ENCODE measurements at regions not wholly inside any gene's neighbourhood (a gene's known extent, or its start where the extent isn't known, plus 50 kb on each side); places are given as distances from the start of the nearest gene placed in this dataset.

DNA sequence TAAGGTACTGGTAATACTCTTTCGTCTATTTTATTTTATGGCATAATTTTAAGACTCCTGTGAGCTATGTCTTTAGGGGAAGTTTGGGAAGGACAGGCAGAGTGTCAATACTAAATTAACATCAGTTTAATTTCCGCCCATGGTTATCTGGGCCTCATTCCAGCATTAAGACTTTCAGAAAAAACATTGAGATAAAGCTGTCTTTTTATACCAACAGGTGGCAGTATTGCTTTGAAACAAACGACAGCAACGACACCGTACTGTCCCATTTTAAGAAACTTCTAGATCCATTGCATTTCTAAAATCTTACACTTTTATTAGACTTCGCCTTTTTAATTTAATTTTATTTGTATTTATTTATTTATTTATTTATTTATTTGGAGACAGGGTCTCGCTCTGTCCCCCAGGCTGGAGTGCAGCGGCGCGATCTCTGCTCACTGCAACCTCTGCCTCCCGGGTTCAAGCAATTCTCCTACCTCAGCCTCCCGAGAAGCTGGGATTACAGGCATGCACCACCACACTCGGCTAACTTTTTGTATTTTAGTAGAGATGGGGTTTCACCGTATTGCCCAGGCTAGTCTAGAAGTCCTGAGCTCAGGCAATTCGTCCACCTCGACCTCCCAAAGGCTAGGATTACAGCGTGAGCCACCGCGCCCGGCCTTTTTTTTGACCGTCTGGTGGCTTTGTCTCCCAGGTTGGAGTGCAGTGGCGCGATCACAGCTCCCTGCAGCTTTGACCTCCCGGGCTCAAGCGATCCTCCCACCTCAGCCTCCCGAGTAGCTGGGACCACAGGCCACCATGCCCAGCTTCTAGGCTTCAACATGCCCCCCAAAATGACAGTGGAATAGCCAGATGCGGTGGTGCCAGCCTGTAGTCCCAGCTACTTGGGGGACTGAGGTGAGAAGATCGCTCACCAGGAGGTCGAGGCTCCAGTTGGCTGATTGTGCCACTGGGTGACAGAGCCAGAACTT is 78.7 kb upstream of the C1GALT1 start:
- no peaks in the 10 kb centered on the region for H3K36me3 Mint-ChIP-seq (ENCODE audit: insufficient read depth)
- no peak overlapping the region for H3K4me3 Mint-ChIP-seq
- ATAC-seq (replicated peaks; ENCODE audit: extremely low read depth, poor library complexity, severe bottlenecking) (peak; percentile 64), DNase-seq (ENCODE audit: low spot score in 2 of 2) (no peak)
- no peaks in the 10 kb centered on the region for H3K9me3 Mint-ChIP-seq
- H3K4me1 Mint-ChIP-seq: peaks cover 5% of the 10 kb centered on the region
- no peak overlapping the region for H3K27ac Mint-ChIP-seq (ENCODE audit: low read depth)
- H3K27me3 Mint-ChIP-seq: no peaks in the 10 kb centered on the region

DNA sequence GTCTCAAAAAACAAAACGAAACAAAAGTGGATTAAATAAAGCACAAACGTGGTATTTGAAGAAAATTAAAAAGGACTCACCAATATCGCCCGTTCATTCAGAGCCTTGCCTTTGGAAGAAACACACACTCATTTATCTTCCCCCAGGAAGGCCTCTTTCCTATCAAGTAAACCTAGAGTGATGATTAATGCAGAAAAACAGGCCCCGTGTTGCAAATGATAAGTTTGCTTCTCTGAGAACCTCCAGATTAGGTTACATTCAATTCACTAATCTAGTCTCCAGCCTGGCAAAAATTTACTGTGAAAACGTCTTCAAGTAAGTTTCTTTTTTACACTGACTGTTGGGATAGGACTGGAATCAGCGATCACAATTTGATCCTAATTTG is 78.0 kb upstream of the C1GALT1 start:
- no peak overlapping the region for H3K27ac Mint-ChIP-seq (ENCODE audit: low read depth)
- H3K9me3 Mint-ChIP-seq: no peaks in the 10 kb centered on the region
- no peak for ATAC-seq (replicated peaks; ENCODE audit: extremely low read depth, poor library complexity, severe bottlenecking)
- H3K4me1 Mint-ChIP-seq: peaks cover 5% of the 10 kb centered on the region
- H3K27me3 Mint-ChIP-seq: no peaks in the 10 kb centered on the region
- no peak overlapping the region for H3K4me3 Mint-ChIP-seq
- no peak for DNase-seq (ENCODE audit: low spot score in 2 of 2)
- no peaks in the 10 kb centered on the region for H3K36me3 Mint-ChIP-seq (ENCODE audit: insufficient read depth)

- Mint-ChIP-seq H3K27ac (ENCODE audit: low read depth) (no peak overlapping the region), H3K4me3 (no peak overlapping the region), H3K4me1 (peaks cover 5% of the 10 kb centered on the region), H3K36me3 (ENCODE audit: insufficient read depth) (no peaks in the 10 kb centered on the region), H3K27me3 (no peaks in the 10 kb centered on the region), H3K9me3 (no peaks in the 10 kb centered on the region)
- ATAC-seq (replicated peaks; ENCODE audit: extremely low read depth, poor library complexity, severe bottlenecking) (no peak), DNase-seq (ENCODE audit: low spot score in 2 of 2) (no peak)
Measured at GRCh38 chr7:7104971-7105370, 77.4 kb upstream of the C1GALT1 start.

- peaks cover 5% of the 10 kb centered on the region for H3K4me1 Mint-ChIP-seq
- H3K36me3 Mint-ChIP-seq (ENCODE audit: insufficient read depth): no peaks in the 10 kb centered on the region
- no peak overlapping the region for H3K4me3 Mint-ChIP-seq
- no peak for ATAC-seq (replicated peaks; ENCODE audit: extremely low read depth, poor library complexity, severe bottlenecking)
- no peak for DNase-seq (ENCODE audit: low spot score in 2 of 2)
- H3K9me3 Mint-ChIP-seq: no peaks in the 10 kb centered on the region
- no peaks in the 10 kb centered on the region for H3K27me3 Mint-ChIP-seq
- no peak overlapping the region for H3K27ac Mint-ChIP-seq (ENCODE audit: low read depth)
Measured at GRCh38 chr7:7105800-7106582, 76.4 kb upstream of the C1GALT1 start.

- no peak for ATAC-seq (replicated peaks; ENCODE audit: extremely low read depth, poor library complexity, severe bottlenecking)
- no peaks in the 10 kb centered on the region for H3K27me3 Mint-ChIP-seq
- no peaks in the 10 kb centered on the region for H3K9me3 Mint-ChIP-seq
- H3K4me3 Mint-ChIP-seq: no peak overlapping the region
- no peak for DNase-seq (ENCODE audit: low spot score in 2 of 2)
- no peaks in the 10 kb centered on the region for H3K4me1 Mint-ChIP-seq
- H3K36me3 Mint-ChIP-seq (ENCODE audit: insufficient read depth): no peaks in the 10 kb centered on the region
- no peak overlapping the region for H3K27ac Mint-ChIP-seq (ENCODE audit: low read depth)
Measured at GRCh38 chr7:7108931-7109330, 73.4 kb upstream of the C1GALT1 start.

GRCh38 chr7:7109934-7110333 is 72.4 kb upstream of the C1GALT1 start:
- no peak overlapping the region for H3K4me3 Mint-ChIP-seq
- no peaks in the 10 kb centered on the region for H3K4me1 Mint-ChIP-seq
- DNase-seq (ENCODE audit: low spot score in 2 of 2): no peak
- no peaks in the 10 kb centered on the region for H3K27me3 Mint-ChIP-seq
- no peaks in the 10 kb centered on the region for H3K9me3 Mint-ChIP-seq
- no peak overlapping the region for H3K27ac Mint-ChIP-seq (ENCODE audit: low read depth)
- no peak for ATAC-seq (replicated peaks; ENCODE audit: extremely low read depth, poor library complexity, severe bottlenecking)
- no peaks in the 10 kb centered on the region for H3K36me3 Mint-ChIP-seq (ENCODE audit: insufficient read depth)

DNA sequence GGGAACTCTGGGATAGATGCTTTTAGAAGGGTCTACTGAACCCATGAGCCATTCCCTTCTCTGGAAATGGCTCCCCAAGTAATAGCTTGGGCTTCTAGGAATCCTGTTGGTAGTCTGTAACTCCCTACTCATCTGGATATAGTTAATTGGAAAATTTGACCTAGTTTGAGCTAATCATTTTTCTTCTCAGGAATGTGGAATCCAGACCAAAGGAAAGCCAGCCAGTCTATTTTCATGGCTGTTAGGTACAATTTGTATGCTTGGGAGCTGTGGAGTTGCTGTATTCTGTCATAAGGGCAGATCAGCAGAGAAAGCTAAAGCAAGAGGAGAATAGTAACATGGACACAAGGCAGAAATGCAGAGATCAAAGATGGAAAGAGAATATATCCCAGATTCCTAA is 71.6 kb upstream of the C1GALT1 start:
- no peaks in the 10 kb centered on the region for H3K4me1 Mint-ChIP-seq
- no peaks in the 10 kb centered on the region for H3K36me3 Mint-ChIP-seq (ENCODE audit: insufficient read depth)
- H3K27ac Mint-ChIP-seq (ENCODE audit: low read depth): no peak overlapping the region
- no peaks in the 10 kb centered on the region for H3K9me3 Mint-ChIP-seq
- no peak for DNase-seq (ENCODE audit: low spot score in 2 of 2)
- no peaks in the 10 kb centered on the region for H3K27me3 Mint-ChIP-seq
- ATAC-seq (replicated peaks; ENCODE audit: extremely low read depth, poor library complexity, severe bottlenecking): no peak
- H3K4me3 Mint-ChIP-seq: no peak overlapping the region

GRCh38 chr7:7112868-7113267 is 69.5 kb upstream of the C1GALT1 start:
- no peaks in the 10 kb centered on the region for H3K36me3 Mint-ChIP-seq (ENCODE audit: insufficient read depth)
- no peaks in the 10 kb centered on the region for H3K9me3 Mint-ChIP-seq
- H3K27me3 Mint-ChIP-seq: no peaks in the 10 kb centered on the region
- ATAC-seq (replicated peaks; ENCODE audit: extremely low read depth, poor library complexity, severe bottlenecking) (no peak), DNase-seq (ENCODE audit: low spot score in 2 of 2) (no peak)
- no peak overlapping the region for H3K27ac Mint-ChIP-seq (ENCODE audit: low read depth)
- no peaks in the 10 kb centered on the region for H3K4me1 Mint-ChIP-seq
- no peak overlapping the region for H3K4me3 Mint-ChIP-seq

- Mint-ChIP-seq H3K27ac (ENCODE audit: low read depth) (no peak overlapping the region), H3K4me3 (no peak overlapping the region), H3K4me1 (no peaks in the 10 kb centered on the region), H3K9me3 (no peaks in the 10 kb centered on the region), H3K36me3 (ENCODE audit: insufficient read depth) (no peaks in the 10 kb centered on the region), H3K27me3 (no peaks in the 10 kb centered on the region)
- DNase-seq (ENCODE audit: low spot score in 2 of 2) (no peak), ATAC-seq (replicated peaks; ENCODE audit: extremely low read depth, poor library complexity, severe bottlenecking) (no peak)
Measured at GRCh38 chr7:7114575-7115291, 67.6 kb upstream of the C1GALT1 start.

GRCh38 chr7:7117935-7118586 is 64.3 kb upstream of the C1GALT1 start:
- no peak for ATAC-seq (replicated peaks; ENCODE audit: extremely low read depth, poor library complexity, severe bottlenecking)
- no peak for DNase-seq (ENCODE audit: low spot score in 2 of 2)
- H3K27ac Mint-ChIP-seq (ENCODE audit: low read depth): no peak overlapping the region
- no peaks in the 10 kb centered on the region for H3K4me1 Mint-ChIP-seq
- H3K9me3 Mint-ChIP-seq: no peaks in the 10 kb centered on the region
- H3K27me3 Mint-ChIP-seq: no peaks in the 10 kb centered on the region
- no peaks in the 10 kb centered on the region for H3K36me3 Mint-ChIP-seq (ENCODE audit: insufficient read depth)
- H3K4me3 Mint-ChIP-seq: no peak overlapping the region

DNA sequence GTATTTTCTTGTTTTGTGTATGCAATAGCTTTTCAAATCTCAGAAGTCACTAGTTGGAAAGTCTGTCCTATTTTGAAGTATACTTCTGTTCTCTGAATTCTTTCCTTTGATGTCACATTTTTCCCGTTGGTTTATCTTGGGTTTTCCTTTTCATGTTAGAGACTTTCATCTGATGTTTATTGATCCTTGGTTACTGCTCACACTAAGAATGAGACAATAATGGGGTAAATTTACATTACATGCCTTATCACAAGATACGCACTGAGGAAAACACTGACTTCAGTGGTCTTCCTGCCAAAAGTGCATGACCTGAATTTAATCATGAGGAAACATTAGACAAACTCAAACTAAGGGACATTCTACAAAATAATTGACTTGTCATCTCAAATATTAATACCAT is 63.5 kb upstream of the C1GALT1 start:
- Mint-ChIP-seq H3K36me3 (ENCODE audit: insufficient read depth) (no peaks in the 10 kb centered on the region), H3K4me3 (no peak overlapping the region), H3K4me1 (no peaks in the 10 kb centered on the region), H3K27me3 (no peaks in the 10 kb centered on the region), H3K27ac (ENCODE audit: low read depth) (no peak overlapping the region), H3K9me3 (no peaks in the 10 kb centered on the region)
- DNase-seq (ENCODE audit: low spot score in 2 of 2) (no peak), ATAC-seq (replicated peaks; ENCODE audit: extremely low read depth, poor library complexity, severe bottlenecking) (no peak)

DNA sequence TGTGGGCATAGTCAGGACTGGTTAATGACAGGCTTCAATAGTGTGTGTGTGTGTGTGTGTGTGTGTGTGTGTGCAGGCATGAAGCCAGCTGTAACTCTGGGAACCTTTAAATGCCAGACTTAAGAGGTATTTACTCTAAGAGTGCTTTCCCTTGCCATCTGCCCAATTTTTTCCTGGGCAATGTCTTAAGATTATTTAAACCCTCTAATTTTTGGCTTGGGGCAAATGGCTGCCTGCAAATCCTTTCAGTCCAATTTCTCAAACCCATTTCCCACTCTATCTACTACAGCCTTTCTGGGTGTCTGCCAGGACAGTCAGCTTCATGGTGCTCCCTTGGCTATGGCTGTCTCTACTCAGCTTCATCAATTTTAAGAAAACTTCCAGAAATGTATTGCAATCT is 62.6 kb upstream of the C1GALT1 start:
- Mint-ChIP-seq H3K27me3 (peaks cover 9% of the 10 kb centered on the region), H3K4me1 (no peaks in the 10 kb centered on the region), H3K36me3 (ENCODE audit: insufficient read depth) (no peaks in the 10 kb centered on the region), H3K27ac (ENCODE audit: low read depth) (no peak overlapping the region), H3K9me3 (no peaks in the 10 kb centered on the region), H3K4me3 (no peak overlapping the region)
- DNase-seq (ENCODE audit: low spot score in 2 of 2) (no peak), ATAC-seq (replicated peaks; ENCODE audit: extremely low read depth, poor library complexity, severe bottlenecking) (no peak)
